ACHN (cell line): ENCODE measurements at regions not wholly inside any gene's neighbourhood (a gene's known extent, or its start where the extent isn't known, plus 50 kb on each side); places are given as distances from the start of the nearest gene placed in this dataset.
"Not testable (repeated sequence)": the region's sequence is repeated elsewhere in the genome, so short reads cannot be mapped to it uniquely, and the experiment has no call there.

Experiments used
- DNase-seq: peaks from one replicate; pipeline ENCODE4 v3.0.0-alpha.2; 2015
- in situ Hi-C: cut with HindIII; loops from 2 replicates; pipeline ENCODE4 v1.10.0; 2017; ENCODE audit warnings: low sequenced_read_pairs, low pct_ligation_motif_present, low pct_unique_long_range_greater_than_20kb

GRCh38 chr15:91356083-91356482, 256.0 kb downstream of the SV2B start:
- in situ Hi-C loops = no loop called here
- DNase-seq = no peak

GRCh38 chr15:91357011-91357410, 257.0 kb downstream of the SV2B start:
- in situ Hi-C loops = no loop called here
- no peak for DNase-seq

GRCh38 chr15:91357486-91357885, 257.4 kb downstream of the SV2B start:
- in situ Hi-C loops = no loop called here
- DNase-seq = no peak

GRCh38 chr15:91358405-91358804, 258.3 kb downstream of the SV2B start:
- DNase-seq = no peak
- in situ Hi-C loops = no loop called here

GRCh38 chr15:91361696-91362095, 261.6 kb downstream of the SV2B start:
- DNase-seq, in situ Hi-C loops: not testable (repeated sequence)

- in situ Hi-C loops = no loop called here
- no peak for DNase-seq
Measured at GRCh38 chr15:91366111-91366510, 266.1 kb downstream of the SV2B start.

- in situ Hi-C loops = no loop called here
- no peak for DNase-seq
Measured at GRCh38 chr15:91368611-91369010, 268.6 kb downstream of the SV2B start.

GRCh38 chr15:91369823-91370222, 269.8 kb downstream of the SV2B start:
- in situ Hi-C loops = no loop called here
- DNase-seq = no peak

- DNase-seq, in situ Hi-C loops: not testable (repeated sequence)
Measured at GRCh38 chr15:91371345-91371744, 271.3 kb downstream of the SV2B start.

GRCh38 chr15:91374336-91374735, 274.3 kb downstream of the SV2B start:
- DNase-seq = no peak
- in situ Hi-C loops = no loop called here

GRCh38 chr15:91376038-91376437, 276.0 kb downstream of the SV2B start:
- in situ Hi-C loops = no loop called here
- no peak for DNase-seq

- no peak for DNase-seq
- in situ Hi-C loops = no loop called here
Measured at GRCh38 chr15:91380114-91380513, 280.1 kb downstream of the SV2B start.

- DNase-seq = no peak
- in situ Hi-C loops = no loop called here
Measured at GRCh38 chr15:91383532-91383931, 283.5 kb downstream of the SV2B start.

GRCh38 chr15:91384189-91384730, 284.2 kb downstream of the SV2B start:
- in situ Hi-C loops = no loop called here
- DNase-seq = no peak

- in situ Hi-C loops = no loop called here
- no peak for DNase-seq
Measured at GRCh38 chr15:91385311-91385710, 285.3 kb downstream of the SV2B start.

- in situ Hi-C loops = no loop called here
- DNase-seq = no peak
Measured at GRCh38 chr15:91393186-91393585, 293.1 kb downstream of the SV2B start.

GRCh38 chr15:91400481-91400880, 300.4 kb downstream of the SV2B start:
- in situ Hi-C loops = no loop called here
- DNase-seq = no peak

- in situ Hi-C loops = no loop called here
Measured at GRCh38 chr15:91407269-91407889, 307.3 kb downstream of the SV2B start.

GRCh38 chr15:91408476-91409076, 308.5 kb downstream of the SV2B start:
- in situ Hi-C loops = no loop called here
- DNase-seq = peak; percentile 34

More at GRCh38 chr15:91407269-91407889, 307.3 kb downstream of the SV2B start:
- DNase-seq = peak; percentile 84

GRCh38 chr15:91409387-91409786, 309.3 kb downstream of the SV2B start:
- no peak for DNase-seq
- in situ Hi-C loops = no loop called here
